WTC11 (cell line): ENCODE measurements at regions not wholly inside any gene's neighbourhood (a gene's known extent, or its start where the extent isn't known, plus 50 kb on each side); places are given as distances from the start of the nearest gene placed in this dataset.
A peak's percentile ranks its signal among the peaks of the same experiment; 100 is the strongest.

ENCODE experiments used
- ATAC-seq: fragments of 200-7000 bp; cut with Tn5 transposase; 2 replicates; pipeline ENCODE4 v1.10.0; 2021; ENCODE audit warnings: mild to moderate bottlenecking, moderate library complexity
- CTCF ChIA-PET: fragments of 300-600 bp; sonication (Branson Sonifier 250); formaldehyde crosslinking; loops from one replicate; lab custom pipeline; 2021; ENCODE audit warnings: antibody characterized with exemption; lab: Charles Lee
- POLR2A ChIA-PET: fragments of 350-600 bp; sonication (Branson Sonifier 250); formaldehyde crosslinking; loops from one replicate; lab custom pipeline; 2021; ENCODE audit warnings: antibody characterized with exemption; lab: Charles Lee
- DNase-seq: peaks from one replicate; pipeline ENCODE4 v3.0.0; 2021; ENCODE audit warnings: low spot score
- H3K27ac Mint-ChIP-seq: 2 replicates; pipeline ENCODE4 v1.8.0; 2021; ENCODE audit warnings: mixed read lengths
- H3K27me3 Mint-ChIP-seq: 2 replicates; pipeline ENCODE4 v1.8.0; 2021; ENCODE audit warnings: low read depth, mild to moderate bottlenecking, moderate library complexity, mixed read lengths
- H3K36me3 Mint-ChIP-seq: 2 replicates; pipeline ENCODE4 v1.8.0; 2021; ENCODE audit warnings: mixed read lengths
- H3K4me1 Mint-ChIP-seq: 2 replicates; pipeline ENCODE4 v1.8.0; 2022; ENCODE audit warnings: mixed read lengths
- H3K4me3 Mint-ChIP-seq: 2 replicates; pipeline ENCODE4 v1.8.0; 2021; ENCODE audit warnings: mild to moderate bottlenecking, moderate library complexity, mixed read lengths
- H3K9me3 Mint-ChIP-seq: 2 replicates; pipeline ENCODE4 v1.8.0; 2021; ENCODE audit warnings: mixed read lengths
- ATF1 ChIP-seq: sonication (generic); formaldehyde crosslinking; IDR thresholded peaks from 2 replicates; pipeline ENCODE4 v1.8.1; 2023; ENCODE audit warnings: mild to moderate bottlenecking, moderate library complexity, missing genetic modification reagents
- E2F5 ChIP-seq: sonication (generic); formaldehyde crosslinking; IDR thresholded peaks from 2 replicates; pipeline ENCODE4 v1.8.1; 2022; ENCODE audit warnings: mild to moderate bottlenecking, moderate library complexity, missing genetic modification reagents
- ERG ChIP-seq: fragments of 250-450 bp; sonication (Bioruptor Pico); IDR thresholded peaks from 2 replicates; pipeline ENCODE4 v1.8.0; 2021; ENCODE audit warnings: mild to moderate bottlenecking
- FOXJ3 ChIP-seq: sonication (generic); formaldehyde crosslinking; IDR thresholded peaks from 2 replicates; pipeline ENCODE4 v1.9.0; 2021; ENCODE audit warnings: missing genetic modification reagents, mild to moderate bottlenecking, borderline replicate concordance
- FOXK1 ChIP-seq: sonication (generic); formaldehyde crosslinking; IDR thresholded peaks from 2 replicates; pipeline ENCODE4 v1.8.0; 2022; ENCODE audit warnings: mild to moderate bottlenecking, moderate library complexity, missing genetic modification reagents
- GTF2I ChIP-seq: fragments of 250-450 bp; sonication (Bioruptor Pico); conservative IDR thresholded peaks from 2 replicates; pipeline ENCODE4 v1.4.0; 2021; ENCODE audit warnings: mild to moderate bottlenecking
- HMGA2 ChIP-seq: fragments of 250-450 bp; sonication (Bioruptor Pico); IDR thresholded peaks from 2 replicates; pipeline ENCODE4 v1.4.0; 2021; ENCODE audit warnings: mild to moderate bottlenecking, moderate library complexity
- KAT7 ChIP-seq: sonication (generic); formaldehyde crosslinking; IDR thresholded peaks from 2 replicates; pipeline ENCODE4 v1.8.1; 2023; ENCODE audit warnings: missing genetic modification reagents, mild to moderate bottlenecking, borderline replicate concordance
- TEAD1 ChIP-seq: sonication (generic); formaldehyde crosslinking; IDR thresholded peaks from 2 replicates; pipeline ENCODE4 v1.8.0; 2022; ENCODE audit warnings: mild to moderate bottlenecking, missing genetic modification reagents
- USF2 ChIP-seq: sonication (generic); formaldehyde crosslinking; IDR thresholded peaks from 2 replicates; pipeline ENCODE4 v1.8.1; 2023; ENCODE audit warnings: mild to moderate bottlenecking, missing genetic modification reagents, moderate library complexity
- ZNF219 ChIP-seq: sonication (generic); formaldehyde crosslinking; IDR thresholded peaks from 2 replicates; pipeline ENCODE4 v1.8.0; 2023; ENCODE audit warnings: missing genetic modification reagents, mild to moderate bottlenecking, borderline replicate concordance
- ZNF423 ChIP-seq: fragments of 250-450 bp; sonication (Bioruptor Pico); IDR thresholded peaks from 2 replicates; pipeline ENCODE4 v2.1.2; 2022; ENCODE audit warnings: mild to moderate bottlenecking, moderate library complexity
- ZNF425 ChIP-seq: fragments of 250-450 bp; sonication (Bioruptor Pico); conservative IDR thresholded peaks from 2 replicates; pipeline ENCODE4 v1.9.0; 2021; ENCODE audit warnings: mild to moderate bottlenecking
- TF ChIP-seq, protein P1 (sequence below): sonication (generic); formaldehyde crosslinking; IDR thresholded peaks from 2 replicates; pipeline ENCODE4 v1.8.0; 2022; ENCODE audit warnings: missing genetic modification reagents
- TF ChIP-seq, protein P2 (sequence below): sonication (generic); formaldehyde crosslinking; IDR thresholded peaks from 2 replicates; pipeline ENCODE4 v1.8.0; 2022; ENCODE audit warnings: mild to moderate bottlenecking, missing genetic modification reagents
- TF ChIP-seq, protein P3 (sequence below): fragments of 250-450 bp; sonication (Bioruptor Pico); IDR thresholded peaks from 2 replicates; pipeline ENCODE4 v1.9.0; 2021; ENCODE audit warnings: moderate library complexity, mild to moderate bottlenecking, inconsistent platforms, borderline replicate concordance
- TF ChIP-seq, protein P4 (sequence below): sonication (generic); formaldehyde crosslinking; IDR thresholded peaks from 2 replicates; pipeline ENCODE4 v1.8.0; 2022; ENCODE audit warnings: mild to moderate bottlenecking, missing genetic modification reagents

- H3K27ac Mint-ChIP-seq: no peak overlapping the region
- POLR2A ChIA-PET: no interaction called here
- CTCF ChIA-PET: no interaction called here
Measured at GRCh38 chr5:124546643-124547042, 199.8 kb downstream of the ZNF608 start.

GRCh38 chr5:124544366-124545055, 201.9 kb downstream of the ZNF608 start:
- no peak for TF ChIP-seq ZNF425 (CRISPR knock-in tag)
- TF ChIP-seq, protein P1, sequence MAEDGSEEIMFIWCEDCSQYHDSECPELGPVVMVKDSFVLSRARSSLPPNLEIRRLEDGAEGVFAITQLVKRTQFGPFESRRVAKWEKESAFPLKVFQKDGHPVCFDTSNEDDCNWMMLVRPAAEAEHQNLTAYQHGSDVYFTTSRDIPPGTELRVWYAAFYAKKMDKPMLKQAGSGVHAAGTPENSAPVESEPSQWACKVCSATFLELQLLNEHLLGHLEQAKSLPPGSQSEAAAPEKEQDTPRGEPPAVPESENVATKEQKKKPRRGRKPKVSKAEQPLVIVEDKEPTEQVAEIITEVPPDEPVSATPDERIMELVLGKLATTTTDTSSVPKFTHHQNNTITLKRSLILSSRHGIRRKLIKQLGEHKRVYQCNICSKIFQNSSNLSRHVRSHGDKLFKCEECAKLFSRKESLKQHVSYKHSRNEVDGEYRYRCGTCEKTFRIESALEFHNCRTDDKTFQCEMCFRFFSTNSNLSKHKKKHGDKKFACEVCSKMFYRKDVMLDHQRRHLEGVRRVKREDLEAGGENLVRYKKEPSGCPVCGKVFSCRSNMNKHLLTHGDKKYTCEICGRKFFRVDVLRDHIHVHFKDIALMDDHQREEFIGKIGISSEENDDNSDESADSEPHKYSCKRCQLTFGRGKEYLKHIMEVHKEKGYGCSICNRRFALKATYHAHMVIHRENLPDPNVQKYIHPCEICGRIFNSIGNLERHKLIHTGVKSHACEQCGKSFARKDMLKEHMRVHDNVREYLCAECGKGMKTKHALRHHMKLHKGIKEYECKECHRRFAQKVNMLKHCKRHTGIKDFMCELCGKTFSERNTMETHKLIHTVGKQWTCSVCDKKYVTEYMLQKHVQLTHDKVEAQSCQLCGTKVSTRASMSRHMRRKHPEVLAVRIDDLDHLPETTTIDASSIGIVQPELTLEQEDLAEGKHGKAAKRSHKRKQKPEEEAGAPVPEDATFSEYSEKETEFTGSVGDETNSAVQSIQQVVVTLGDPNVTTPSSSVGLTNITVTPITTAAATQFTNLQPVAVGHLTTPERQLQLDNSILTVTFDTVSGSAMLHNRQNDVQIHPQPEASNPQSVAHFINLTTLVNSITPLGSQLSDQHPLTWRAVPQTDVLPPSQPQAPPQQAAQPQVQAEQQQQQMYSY (CRISPR knock-in tag): no peak
- no peak for TF ChIP-seq HMGA2 (CRISPR knock-in tag)
- no peak for TF ChIP-seq USF2
- no peak for TF ChIP-seq ATF1 (CRISPR knock-in tag)
- TF ChIP-seq FOXJ3 (CRISPR knock-in tag): no peak
- no peak for TF ChIP-seq GTF2I (CRISPR knock-in tag)
- no peak for TF ChIP-seq ERG
- no peak for TF ChIP-seq FOXK1 (CRISPR knock-in tag)
- Mint-ChIP-seq H3K27me3 (no peaks in the 10 kb centered on the region), H3K9me3 (peaks cover 19% of the 10 kb centered on the region), H3K36me3 (no peaks in the 10 kb centered on the region), H3K4me3 (no peak overlapping the region), H3K4me1 (peaks cover 2% of the 10 kb centered on the region; the same call in 1 of the 2 replicates), H3K27ac (no peak overlapping the region)
- POLR2A ChIA-PET: interaction anchor here (0.6 kb wide), 1 partner anchor 330 kb away, joined by 5 read pairs; no protein-coding TSS in a partner anchor
- no peak for ATAC-seq
- CTCF ChIA-PET: interaction anchor here (0.6 kb wide), 1 partner anchor 16 kb away, joined by 3 read pairs; no protein-coding TSS in a partner anchor
- no peak for DNase-seq

More at GRCh38 chr5:124546643-124547042, 199.8 kb downstream of the ZNF608 start:
- peaks cover 15% of the 10 kb centered on the region for H3K4me1 Mint-ChIP-seq
- ATAC-seq (no peak), DNase-seq (peak; percentile 28)
- TF ChIP-seq ZNF423 (CRISPR knock-in tag) (peak; percentile 59; the same call in 1 of the 2 replicates), TEAD1 (CRISPR knock-in tag) (0 out of 2 replicates have a peak, but pooled peaks have one; percentile 36), HMGA2 (CRISPR knock-in tag) (no peak)
- TF ChIP-seq, protein P2, sequence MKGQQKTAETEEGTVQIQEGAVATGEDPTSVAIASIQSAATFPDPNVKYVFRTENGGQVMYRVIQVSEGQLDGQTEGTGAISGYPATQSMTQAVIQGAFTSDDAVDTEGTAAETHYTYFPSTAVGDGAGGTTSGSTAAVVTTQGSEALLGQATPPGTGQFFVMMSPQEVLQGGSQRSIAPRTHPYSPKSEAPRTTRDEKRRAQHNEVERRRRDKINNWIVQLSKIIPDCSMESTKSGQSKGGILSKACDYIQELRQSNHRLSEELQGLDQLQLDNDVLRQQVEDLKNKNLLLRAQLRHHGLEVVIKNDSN (CRISPR knock-in tag): no peak
- H3K27me3 Mint-ChIP-seq: peaks cover 3% of the 10 kb centered on the region; the same call in 1 of the 2 replicates
- no peak overlapping the region for H3K4me3 Mint-ChIP-seq
- no peaks in the 10 kb centered on the region for H3K36me3 Mint-ChIP-seq
- peaks cover 16% of the 10 kb centered on the region for H3K9me3 Mint-ChIP-seq

- no peaks in the 10 kb centered on the region for H3K4me1 Mint-ChIP-seq
- TF ChIP-seq, protein P3, sequence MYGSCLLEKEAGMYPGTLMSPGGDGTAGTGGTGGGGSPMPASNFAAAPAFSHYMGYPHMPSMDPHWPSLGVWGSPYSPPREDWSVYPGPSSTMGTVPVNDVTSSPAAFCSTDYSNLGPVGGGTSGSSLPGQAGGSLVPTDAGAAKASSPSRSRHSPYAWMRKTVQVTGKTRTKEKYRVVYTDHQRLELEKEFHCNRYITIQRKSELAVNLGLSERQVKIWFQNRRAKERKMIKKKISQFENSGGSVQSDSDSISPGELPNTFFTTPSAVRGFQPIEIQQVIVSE (CRISPR knock-in tag): no peak
- TF ChIP-seq KAT7 (CRISPR knock-in tag): no peak
- TF ChIP-seq, protein P4, sequence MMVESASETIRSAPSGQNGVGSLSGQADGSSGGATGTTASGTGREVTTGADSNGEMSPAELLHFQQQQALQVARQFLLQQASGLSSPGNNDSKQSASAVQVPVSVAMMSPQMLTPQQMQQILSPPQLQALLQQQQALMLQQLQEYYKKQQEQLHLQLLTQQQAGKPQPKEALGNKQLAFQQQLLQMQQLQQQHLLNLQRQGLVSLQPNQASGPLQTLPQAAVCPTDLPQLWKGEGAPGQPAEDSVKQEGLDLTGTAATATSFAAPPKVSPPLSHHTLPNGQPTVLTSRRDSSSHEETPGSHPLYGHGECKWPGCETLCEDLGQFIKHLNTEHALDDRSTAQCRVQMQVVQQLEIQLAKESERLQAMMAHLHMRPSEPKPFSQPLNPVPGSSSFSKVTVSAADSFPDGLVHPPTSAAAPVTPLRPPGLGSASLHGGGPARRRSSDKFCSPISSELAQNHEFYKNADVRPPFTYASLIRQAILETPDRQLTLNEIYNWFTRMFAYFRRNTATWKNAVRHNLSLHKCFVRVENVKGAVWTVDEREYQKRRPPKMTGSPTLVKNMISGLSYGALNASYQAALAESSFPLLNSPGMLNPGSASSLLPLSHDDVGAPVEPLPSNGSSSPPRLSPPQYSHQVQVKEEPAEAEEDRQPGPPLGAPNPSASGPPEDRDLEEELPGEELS (CRISPR knock-in tag): no peak
- TF ChIP-seq E2F5 (CRISPR knock-in tag): no peak
- no peak for TF ChIP-seq ZNF219 (CRISPR knock-in tag)
Measured at GRCh38 chr5:124538931-124539330, 207.5 kb downstream of the ZNF608 start.

More at GRCh38 chr5:124538931-124539330, 207.5 kb downstream of the ZNF608 start:
- peaks cover 16% of the 10 kb centered on the region for H3K9me3 Mint-ChIP-seq
- POLR2A ChIA-PET: no interaction called here
- CTCF ChIA-PET: no interaction called here
- peaks cover 3% of the 10 kb centered on the region; the same call in 1 of the 2 replicates for H3K36me3 Mint-ChIP-seq
- no peak for ATAC-seq
- no peaks in the 10 kb centered on the region; the same call in 1 of the 2 replicates for H3K27me3 Mint-ChIP-seq
- H3K4me3 Mint-ChIP-seq: no peak overlapping the region
- H3K27ac Mint-ChIP-seq: no peak overlapping the region
- no peak for DNase-seq
